A673 (cell line): ENCODE measurements at regions not wholly inside any gene's neighbourhood (a gene's known extent, or its start where the extent isn't known, plus 50 kb on each side); places are given as distances from the start of the nearest gene placed in this dataset.

Source experiments
- BruUV-seq: library from RNA; stranded (reverse); fragments of 400-500 nt; replicated peaks from 2 replicates; lab custom pipeline; 2021; lab: Mats Ljungman, UMichigan
- CTCF ChIA-PET: fragments of 300-600 bp; sonication (Branson Sonifier 250); formaldehyde crosslinking; loops from one replicate; lab custom pipeline; 2022; ENCODE audit warnings: antibody characterized with exemption; lab: Charles Lee
- POLR2A ChIA-PET: fragments of 300-600 bp; sonication (Branson Sonifier 250); formaldehyde crosslinking; loops from one replicate; lab custom pipeline; 2022; ENCODE audit warnings: antibody characterized with exemption; ENCODE audit not compliant: low non-redundant PET; lab: Charles Lee
- DNase-seq: peaks from one replicate; pipeline ENCODE4 v3.0.0-alpha.2; 2015; ENCODE audit warnings: low spot score
- H3K27ac ChIP-seq: fragments of 200-600 bp; sonication (generic); 2 replicates; pipeline ENCODE4 v1.5.1; 2016; ENCODE audit warnings: mixed run types, low read depth, mild to moderate bottlenecking, mixed read lengths, antibody characterized with exemption, low read length; ENCODE audit not compliant: poor library complexity, severe bottlenecking
- H3K27me3 ChIP-seq: fragments of 200-600 bp; sonication (generic); replicated peaks from 2 replicates; pipeline ENCODE4 v1.6.1; 2017; ENCODE audit warnings: mixed run types, low read depth, mild to moderate bottlenecking, mixed read lengths, antibody characterized with exemption, low read length; ENCODE audit not compliant: insufficient read depth, poor library complexity
- H3K36me3 ChIP-seq: fragments of 200-600 bp; sonication (generic); 2 replicates; pipeline ENCODE4 v1.6.1; 2016; ENCODE audit warnings: mixed run types, mild to moderate bottlenecking, mixed read lengths, antibody characterized with exemption, low read length; ENCODE audit not compliant: insufficient read depth, poor library complexity, severe bottlenecking
- H3K4me1 ChIP-seq: fragments of 200-600 bp; sonication (generic); 2 replicates; pipeline ENCODE4 v1.6.1; 2017; ENCODE audit warnings: mixed run types, mild to moderate bottlenecking, mixed read lengths, antibody characterized with exemption, low read length; ENCODE audit not compliant: insufficient read depth, poor library complexity, severe bottlenecking
- H3K4me3 ChIP-seq: fragments of 200-600 bp; sonication (generic); 2 replicates; pipeline ENCODE4 v1.5.1; 2016; ENCODE audit warnings: low read depth, mixed run types, mild to moderate bottlenecking, mixed read lengths, low read length; ENCODE audit not compliant: poor library complexity, severe bottlenecking
- H3K9me3 ChIP-seq: fragments of 200-600 bp; sonication (generic); 2 replicates; pipeline ENCODE4 v1.6.1; 2016; ENCODE audit warnings: mixed run types, low read depth, mild to moderate bottlenecking, mixed read lengths, antibody characterized with exemption, low read length; ENCODE audit not compliant: poor library complexity, severe bottlenecking
- CTCF ChIP-seq: fragments of 300-800, 200-600 bp; sonication (generic); conservative IDR thresholded peaks from 2 replicates; pipeline ENCODE4 v1.5.1; 2017; ENCODE audit warnings: low read depth, mild to moderate bottlenecking, antibody characterized with exemption, low read length, moderate library complexity, mixed read lengths
- EZH2 ChIP-seq: fragments of 200-600 bp; sonication (generic); IDR thresholded peaks from 2 replicates; pipeline ENCODE4 v1.6.1; 2017; ENCODE audit warnings: borderline replicate concordance, low read depth, mild to moderate bottlenecking, mixed read lengths, antibody characterized with exemption, low read length; ENCODE audit not compliant: poor library complexity, severe bottlenecking
- intact Hi-C: fragments of 100-400 bp; cut with micrococcal nuclease; formaldehyde crosslinking; loops from one replicate; pipeline ENCODE4 v1.10.0; 2022; ENCODE audit not compliant: unreplicated experiment

GRCh38 chrX:137743414-137743813 is 177.5 kb downstream of the ZIC3 start:
- POLR2A ChIA-PET, result no interaction called here
- Histone ChIP-seq H3K4me3 (no peak overlapping the region), H3K4me1 (no peaks in the 10 kb centered on the region), H3K36me3 (no peaks in the 10 kb centered on the region), H3K9me3 (no peaks in the 10 kb centered on the region), H3K27me3 (no peaks in the 10 kb centered on the region), H3K27ac (no peak overlapping the region)
- intact Hi-C loops, result no loop called here
- no peak for TF ChIP-seq CTCF
- no peak for TF ChIP-seq EZH2
- no peak for DNase-seq
- CTCF ChIA-PET, result no interaction called here
- no TSS peak for BruUV-seq

GRCh38 chrX:137746289-137746688 is 180.4 kb downstream of the ZIC3 start:
- no peak for TF ChIP-seq CTCF
- no peak for TF ChIP-seq EZH2
- BruUV-seq, result no TSS peak
- CTCF ChIA-PET, result no interaction called here

GRCh38 chrX:137747244-137748043 is 181.5 kb downstream of the ZIC3 start:
- Histone ChIP-seq H3K27me3 (no peaks in the 10 kb centered on the region), H3K4me3 (no peak overlapping the region), H3K36me3 (no peaks in the 10 kb centered on the region), H3K9me3 (no peaks in the 10 kb centered on the region), H3K27ac (no peak overlapping the region), H3K4me1 (no peaks in the 10 kb centered on the region)
- BruUV-seq, result no TSS peak
- TF ChIP-seq CTCF (no peak), EZH2 (no peak)
- intact Hi-C loops, result no loop called here
- CTCF ChIA-PET, result no interaction called here
- POLR2A ChIA-PET, result no interaction called here
- no peak for DNase-seq

More at GRCh38 chrX:137746289-137746688, 180.4 kb downstream of the ZIC3 start:
- no peaks in the 10 kb centered on the region for H3K36me3 ChIP-seq
- no peaks in the 10 kb centered on the region for H3K9me3 ChIP-seq
- DNase-seq, result no peak
- H3K27ac ChIP-seq, result no peak overlapping the region
- no peaks in the 10 kb centered on the region for H3K4me1 ChIP-seq
- no peak overlapping the region for H3K4me3 ChIP-seq
- intact Hi-C loops, result no loop called here
- POLR2A ChIA-PET, result no interaction called here
- H3K27me3 ChIP-seq, result no peaks in the 10 kb centered on the region
